Neural crest cell (in vitro differentiated cells): ENCODE measurements at regions not wholly inside any gene's neighbourhood (a gene's known extent, or its start where the extent isn't known, plus 50 kb on each side); places are given as distances from the start of the nearest gene placed in this dataset.

Experiments
- DNase-seq: peaks from one replicate; pipeline ENCODE4 v3.0.0; 2021; ENCODE audit warnings: low read depth, mixed read lengths, low spot score
- H3K27ac Mint-ChIP-seq: one replicate; pipeline ENCODE4 v1.8.0; 2021; ENCODE audit warnings: mild to moderate bottlenecking, mixed read lengths; ENCODE audit not compliant: unreplicated experiment
- H3K27me3 Mint-ChIP-seq: 2 replicates; pipeline ENCODE4 v1.8.0; 2021; ENCODE audit warnings: low read depth, mild to moderate bottlenecking, mixed read lengths
- H3K36me3 Mint-ChIP-seq: 2 replicates; pipeline ENCODE4 v1.8.0; 2021; ENCODE audit warnings: low read depth, mild to moderate bottlenecking, mixed read lengths
- H3K4me1 Mint-ChIP-seq: 2 replicates; pipeline ENCODE4 v1.8.0; 2021; ENCODE audit warnings: mixed read lengths
- H3K4me3 Mint-ChIP-seq: one replicate; pipeline ENCODE4 v1.8.0; 2021; ENCODE audit warnings: mild to moderate bottlenecking, mixed read lengths
- H3K9me3 Mint-ChIP-seq: 2 replicates; pipeline ENCODE4 v1.8.0; 2021; ENCODE audit warnings: mixed read lengths
- TF ChIP-seq, protein P1 (sequence below): fragments of 200-600 bp; sonication (generic); conservative IDR thresholded peaks from 2 replicates; pipeline ENCODE4 v1.5.0; 2021; ENCODE audit warnings: antibody characterized with exemption, mild to moderate bottlenecking

DNA sequence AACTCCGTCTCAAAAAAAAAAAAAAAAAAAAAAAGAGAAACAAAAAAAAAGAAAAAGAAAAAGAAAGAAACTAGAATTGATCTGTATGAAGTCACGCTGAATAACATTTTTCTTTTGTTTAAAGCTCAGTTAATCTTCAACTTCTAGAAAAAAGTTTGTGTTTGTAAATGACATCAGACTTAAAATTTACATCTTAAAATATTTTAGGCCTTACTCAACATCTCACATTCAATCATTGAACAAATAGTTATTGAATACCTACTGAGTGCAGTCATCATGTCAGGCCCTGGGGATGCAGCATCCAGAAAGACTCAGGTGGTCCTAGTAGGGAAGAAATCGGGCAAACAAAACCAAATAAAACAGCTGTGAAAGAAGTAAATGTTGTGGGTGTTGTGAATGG, 292.3 kb upstream of the FANCL start:
- H3K9me3 Mint-ChIP-seq: no peaks in the 10 kb centered on the region
- H3K27ac Mint-ChIP-seq: no peak overlapping the region
- TF ChIP-seq, protein P1, sequence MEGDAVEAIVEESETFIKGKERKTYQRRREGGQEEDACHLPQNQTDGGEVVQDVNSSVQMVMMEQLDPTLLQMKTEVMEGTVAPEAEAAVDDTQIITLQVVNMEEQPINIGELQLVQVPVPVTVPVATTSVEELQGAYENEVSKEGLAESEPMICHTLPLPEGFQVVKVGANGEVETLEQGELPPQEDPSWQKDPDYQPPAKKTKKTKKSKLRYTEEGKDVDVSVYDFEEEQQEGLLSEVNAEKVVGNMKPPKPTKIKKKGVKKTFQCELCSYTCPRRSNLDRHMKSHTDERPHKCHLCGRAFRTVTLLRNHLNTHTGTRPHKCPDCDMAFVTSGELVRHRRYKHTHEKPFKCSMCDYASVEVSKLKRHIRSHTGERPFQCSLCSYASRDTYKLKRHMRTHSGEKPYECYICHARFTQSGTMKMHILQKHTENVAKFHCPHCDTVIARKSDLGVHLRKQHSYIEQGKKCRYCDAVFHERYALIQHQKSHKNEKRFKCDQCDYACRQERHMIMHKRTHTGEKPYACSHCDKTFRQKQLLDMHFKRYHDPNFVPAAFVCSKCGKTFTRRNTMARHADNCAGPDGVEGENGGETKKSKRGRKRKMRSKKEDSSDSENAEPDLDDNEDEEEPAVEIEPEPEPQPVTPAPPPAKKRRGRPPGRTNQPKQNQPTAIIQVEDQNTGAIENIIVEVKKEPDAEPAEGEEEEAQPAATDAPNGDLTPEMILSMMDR: no peak
- no peaks in the 10 kb centered on the region for H3K27me3 Mint-ChIP-seq
- no peaks in the 10 kb centered on the region for H3K36me3 Mint-ChIP-seq
- DNase-seq: no peak
- no peak overlapping the region for H3K4me3 Mint-ChIP-seq
- H3K4me1 Mint-ChIP-seq: no peaks in the 10 kb centered on the region

DNA sequence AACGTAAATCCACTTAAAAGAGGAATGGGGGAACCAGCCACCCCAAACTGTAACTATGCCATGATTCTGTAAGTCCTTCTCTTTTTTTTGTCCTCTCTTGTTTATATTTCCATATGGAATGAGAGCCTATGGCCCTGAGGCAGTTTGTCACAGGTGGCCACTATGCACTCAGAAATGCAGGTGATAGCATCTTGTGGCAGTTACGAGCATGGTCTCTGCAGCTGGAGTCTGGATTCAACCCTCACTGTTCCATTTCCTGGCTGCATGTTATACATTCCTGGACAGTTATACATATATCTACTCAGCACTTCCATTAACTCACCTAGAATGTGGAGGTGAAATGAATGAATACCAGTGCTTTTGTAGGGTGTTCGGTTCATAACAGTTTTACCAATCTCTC, 291.5 kb upstream of the FANCL start:
- Mint-ChIP-seq H3K27ac (no peak overlapping the region), H3K27me3 (no peaks in the 10 kb centered on the region), H3K4me1 (no peaks in the 10 kb centered on the region), H3K4me3 (no peak overlapping the region), H3K36me3 (no peaks in the 10 kb centered on the region), H3K9me3 (no peaks in the 10 kb centered on the region)
- TF ChIP-seq, protein P1: no peak
- DNase-seq: no peak

DNA sequence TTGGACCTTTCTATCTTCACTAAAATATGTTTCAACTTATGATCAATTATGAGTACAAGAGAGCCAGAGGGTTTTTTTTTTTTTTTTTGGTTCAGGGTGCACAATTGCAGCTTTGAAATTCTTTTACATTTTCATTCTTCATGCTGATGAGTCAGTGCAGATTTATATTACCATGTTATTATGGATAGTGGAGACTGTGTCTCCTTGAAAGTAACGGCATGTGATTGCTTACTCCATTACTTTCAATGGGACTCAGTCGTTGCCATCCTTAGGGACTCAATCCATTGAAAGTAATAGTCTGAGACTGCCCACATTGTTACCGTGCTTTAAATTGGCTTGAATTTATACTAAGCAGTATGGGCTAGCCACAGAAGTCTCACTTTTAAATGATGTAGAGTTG, 286.5 kb upstream of the FANCL start:
- H3K4me1 Mint-ChIP-seq: peaks cover 2% of the 10 kb centered on the region
- no peaks in the 10 kb centered on the region for H3K9me3 Mint-ChIP-seq
- no peaks in the 10 kb centered on the region for H3K27me3 Mint-ChIP-seq
- H3K27ac Mint-ChIP-seq: no peak overlapping the region
- DNase-seq: no peak
- TF ChIP-seq, protein P1: no peak
- H3K4me3 Mint-ChIP-seq: no peak overlapping the region
- no peaks in the 10 kb centered on the region for H3K36me3 Mint-ChIP-seq

DNA sequence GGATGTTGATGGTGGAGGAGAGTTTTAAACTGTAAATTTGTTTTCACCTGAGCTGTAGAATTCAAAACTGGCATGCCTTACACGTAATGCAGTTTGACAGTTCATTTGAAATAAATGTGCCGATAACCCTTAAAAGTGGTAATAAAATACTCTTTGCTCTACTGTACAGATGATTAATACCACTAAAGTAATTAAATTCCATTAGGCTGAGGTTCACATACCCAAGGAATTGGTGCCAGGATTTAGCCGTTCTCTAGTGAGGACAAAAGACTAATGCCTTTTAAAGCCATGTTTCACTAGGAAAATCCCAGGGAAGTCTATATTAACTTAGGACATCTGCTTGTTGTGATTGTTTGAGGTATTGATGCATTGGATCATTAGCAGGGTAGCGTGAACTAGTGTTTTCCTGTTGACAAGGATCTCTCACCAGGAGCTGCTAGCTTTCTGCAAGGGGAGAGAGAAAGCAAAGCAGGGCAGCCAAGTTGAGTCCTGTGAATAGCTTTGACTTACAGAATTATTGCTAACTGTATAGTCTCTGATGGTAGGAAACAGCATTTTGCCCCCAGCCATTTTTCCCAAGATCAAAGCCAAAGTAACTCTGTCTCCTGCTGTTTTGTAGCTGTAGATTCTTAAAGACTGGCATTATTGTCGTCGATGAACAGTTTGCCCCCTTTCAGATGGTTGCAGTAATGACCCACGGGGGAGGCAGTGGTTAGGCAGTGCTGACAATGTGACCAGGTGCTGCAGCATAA, 280.9 kb upstream of the FANCL start:
- Mint-ChIP-seq H3K27me3 (no peaks in the 10 kb centered on the region), H3K27ac (no peak overlapping the region)

DNA sequence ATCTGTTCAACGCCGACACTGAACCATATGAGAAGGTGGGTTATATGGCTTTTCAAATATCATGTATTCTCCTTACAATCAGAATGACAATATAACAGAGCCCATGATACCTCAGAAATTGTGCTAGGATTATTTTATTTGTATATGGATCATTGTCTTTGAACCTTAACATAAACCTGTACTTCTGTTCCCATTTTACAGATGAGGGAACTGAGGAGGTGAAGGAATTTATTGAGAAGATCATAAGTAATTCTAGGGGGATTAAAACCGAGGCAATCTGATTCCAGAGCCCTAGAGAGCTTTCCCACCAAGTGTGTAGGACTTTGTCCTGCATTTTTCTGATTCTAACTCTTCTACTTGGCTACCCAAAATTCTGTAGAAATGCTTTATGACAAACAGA, 279.8 kb upstream of the FANCL start:
- no peaks in the 10 kb centered on the region for H3K27me3 Mint-ChIP-seq
- no peak for DNase-seq
- H3K9me3 Mint-ChIP-seq: no peaks in the 10 kb centered on the region
- TF ChIP-seq, protein P1: no peak
- H3K36me3 Mint-ChIP-seq: no peaks in the 10 kb centered on the region
- no peak overlapping the region for H3K27ac Mint-ChIP-seq
- H3K4me1 Mint-ChIP-seq: peaks cover 18% of the 10 kb centered on the region
- no peak overlapping the region for H3K4me3 Mint-ChIP-seq

More for the DNA sequence above, 280.9 kb upstream of the FANCL start:
- TF ChIP-seq, protein P1: no peak
- peaks cover 18% of the 10 kb centered on the region for H3K4me1 Mint-ChIP-seq
- no peak for DNase-seq
- no peak overlapping the region for H3K4me3 Mint-ChIP-seq
- H3K36me3 Mint-ChIP-seq: no peaks in the 10 kb centered on the region
- H3K9me3 Mint-ChIP-seq: no peaks in the 10 kb centered on the region
